ENCODE measurements at regions not wholly inside any gene's neighbourhood (a gene's known extent, or its start where the extent isn't known, plus 50 kb on each side); places are given as distances from the start of the nearest gene placed in this dataset.

GRCh38 chr2:16156411-16156810 is 216.1 kb downstream of the MYCN start:
- ChIA-PET CTCF (interaction anchor here (0.9 kb wide), 1 partner anchor 22 kb away, joined by 3 read pairs; no protein-coding TSS in a partner anchor), POLR2A (interaction anchor here (0.6 kb wide), 1 partner anchor 242 kb away, joined by 4 read pairs; no protein-coding TSS in a partner anchor)
- DNase-seq: no peak
- H3K36me3 ChIP-seq (ENCODE audit: control insufficient read depth in 4 of 4, insufficient read depth in 4 of 4, low read length in 3 of 4): no peaks in the 10 kb centered on the region
- no peaks in the 10 kb centered on the region for H3K4me1 ChIP-seq (ENCODE audit: control extremely low read depth in 1 of 4, control insufficient read depth in 4 of 4, insufficient read depth in 4 of 4, low read length in 3 of 4)
- no peak overlapping the region for H3K27ac ChIP-seq (ENCODE audit: insufficient read depth in 1 of 2, low read depth in 1 of 2, low read length in 2 of 2, poor library complexity in 1 of 2, severe bottlenecking in 2 of 2)
- no peaks in the 10 kb centered on the region for H3K9me3 ChIP-seq (ENCODE audit: control extremely low read depth in 1 of 5, control insufficient read depth in 4 of 5, insufficient read depth in 2 of 5, low read depth in 1 of 5, low read length in 4 of 5)
- no CpG with 5 or more reads among the region's 3 CpGs for WGBS (ENCODE audit: insufficient coverage)
- no peak overlapping the region for H3K4me3 ChIP-seq (ENCODE audit: control insufficient read depth in 1 of 7, extremely low read depth in 1 of 7, insufficient read depth in 4 of 7, low read depth in 2 of 7, low read length in 6 of 7)
- no peaks in the 10 kb centered on the region for H3K27me3 ChIP-seq (replicated peaks in 2 of 5; ENCODE audit: control insufficient read depth in 4 of 5, insufficient read depth in 5 of 5, low read length in 4 of 5)

GRCh38 chr2:16155766-16156165 is 215.4 kb downstream of the MYCN start:
- Histone ChIP-seq H3K36me3 (ENCODE audit: control insufficient read depth in 4 of 4, insufficient read depth in 4 of 4, low read length in 3 of 4) (no peaks in the 10 kb centered on the region), H3K4me1 (ENCODE audit: control extremely low read depth in 1 of 4, control insufficient read depth in 4 of 4, insufficient read depth in 4 of 4, low read length in 3 of 4) (no peaks in the 10 kb centered on the region), H3K27me3 (replicated peaks in 2 of 5; ENCODE audit: control insufficient read depth in 4 of 5, insufficient read depth in 5 of 5, low read length in 4 of 5) (no peaks in the 10 kb centered on the region), H3K4me3 (ENCODE audit: control insufficient read depth in 1 of 7, extremely low read depth in 1 of 7, insufficient read depth in 4 of 7, low read depth in 2 of 7, low read length in 6 of 7) (no peak overlapping the region), H3K9me3 (ENCODE audit: control extremely low read depth in 1 of 5, control insufficient read depth in 4 of 5, insufficient read depth in 2 of 5, low read depth in 1 of 5, low read length in 4 of 5) (no peaks in the 10 kb centered on the region), H3K27ac (ENCODE audit: insufficient read depth in 1 of 2, low read depth in 1 of 2, low read length in 2 of 2, poor library complexity in 1 of 2, severe bottlenecking in 2 of 2) (no peak overlapping the region)
- ChIA-PET POLR2A (no interaction called here), CTCF (interaction anchor here (0.9 kb wide), 1 partner anchor 23 kb away, joined by 3 read pairs; no protein-coding TSS in a partner anchor)
- no peak for DNase-seq
- 20% methylated on average over 5 of the region's 6 CpGs for WGBS (ENCODE audit: insufficient coverage)

- POLR2A ChIA-PET: interaction anchor here (0.6 kb wide), 1 partner anchor 13 kb away, joined by 3 read pairs; no protein-coding TSS in a partner anchor
- Histone ChIP-seq H3K27ac (ENCODE audit: insufficient read depth in 1 of 2, low read depth in 1 of 2, low read length in 2 of 2, poor library complexity in 1 of 2, severe bottlenecking in 2 of 2) (no peak overlapping the region), H3K27me3 (replicated peaks in 2 of 5; ENCODE audit: control insufficient read depth in 4 of 5, insufficient read depth in 5 of 5, low read length in 4 of 5) (no peaks in the 10 kb centered on the region), H3K4me1 (ENCODE audit: control extremely low read depth in 1 of 4, control insufficient read depth in 4 of 4, insufficient read depth in 4 of 4, low read length in 3 of 4) (no peaks in the 10 kb centered on the region), H3K36me3 (ENCODE audit: control insufficient read depth in 4 of 4, insufficient read depth in 4 of 4, low read length in 3 of 4) (no peaks in the 10 kb centered on the region), H3K4me3 (ENCODE audit: control insufficient read depth in 1 of 7, extremely low read depth in 1 of 7, insufficient read depth in 4 of 7, low read depth in 2 of 7, low read length in 6 of 7) (no peak overlapping the region), H3K9me3 (ENCODE audit: control extremely low read depth in 1 of 5, control insufficient read depth in 4 of 5, insufficient read depth in 2 of 5, low read depth in 1 of 5, low read length in 4 of 5) (no peaks in the 10 kb centered on the region)
- CTCF ChIA-PET: no interaction called here
- WGBS (ENCODE audit: insufficient coverage): 95% methylated on average over 4 of the region's 5 CpGs
- no peak for DNase-seq
Measured at GRCh38 chr2:16155366-16155765, 215.0 kb downstream of the MYCN start.

GRCh38 chr2:16154501-16155280 is 214.3 kb downstream of the MYCN start:
- H3K27me3 ChIP-seq (replicated peaks in 2 of 5; ENCODE audit: control insufficient read depth in 4 of 5, insufficient read depth in 5 of 5, low read length in 4 of 5): no peaks in the 10 kb centered on the region
- ChIA-PET CTCF (no interaction called here), POLR2A (interaction anchor here (0.6 kb wide), 1 partner anchor 12 kb away, joined by 3 read pairs; no protein-coding TSS in a partner anchor)
- DNase-seq: no peak
- 94% methylated on average over 3 of the region's 4 CpGs for WGBS (ENCODE audit: insufficient coverage)
- H3K27ac ChIP-seq (ENCODE audit: insufficient read depth in 1 of 2, low read depth in 1 of 2, low read length in 2 of 2, poor library complexity in 1 of 2, severe bottlenecking in 2 of 2): no peak overlapping the region
- H3K4me3 ChIP-seq (ENCODE audit: control insufficient read depth in 1 of 7, extremely low read depth in 1 of 7, insufficient read depth in 4 of 7, low read depth in 2 of 7, low read length in 6 of 7): no peak overlapping the region
- no peaks in the 10 kb centered on the region for H3K4me1 ChIP-seq (ENCODE audit: control extremely low read depth in 1 of 4, control insufficient read depth in 4 of 4, insufficient read depth in 4 of 4, low read length in 3 of 4)
- H3K36me3 ChIP-seq (ENCODE audit: control insufficient read depth in 4 of 4, insufficient read depth in 4 of 4, low read length in 3 of 4): no peaks in the 10 kb centered on the region
- H3K9me3 ChIP-seq (ENCODE audit: control extremely low read depth in 1 of 5, control insufficient read depth in 4 of 5, insufficient read depth in 2 of 5, low read depth in 1 of 5, low read length in 4 of 5): no peaks in the 10 kb centered on the region

GRCh38 chr2:16154061-16154460 is 213.7 kb downstream of the MYCN start:
- H3K36me3 ChIP-seq (ENCODE audit: control insufficient read depth in 4 of 4, insufficient read depth in 4 of 4, low read length in 3 of 4): no peaks in the 10 kb centered on the region
- WGBS (ENCODE audit: insufficient coverage): 98% methylated on average over 4 of the region's 4 CpGs
- no peak for DNase-seq
- no peak overlapping the region for H3K4me3 ChIP-seq (ENCODE audit: control insufficient read depth in 1 of 7, extremely low read depth in 1 of 7, insufficient read depth in 4 of 7, low read depth in 2 of 7, low read length in 6 of 7)
- H3K9me3 ChIP-seq (ENCODE audit: control extremely low read depth in 1 of 5, control insufficient read depth in 4 of 5, insufficient read depth in 2 of 5, low read depth in 1 of 5, low read length in 4 of 5): no peaks in the 10 kb centered on the region
- POLR2A ChIA-PET: no interaction called here
- no peaks in the 10 kb centered on the region for H3K4me1 ChIP-seq (ENCODE audit: control extremely low read depth in 1 of 4, control insufficient read depth in 4 of 4, insufficient read depth in 4 of 4, low read length in 3 of 4)
- CTCF ChIA-PET: no interaction called here
- no peak overlapping the region for H3K27ac ChIP-seq (ENCODE audit: insufficient read depth in 1 of 2, low read depth in 1 of 2, low read length in 2 of 2, poor library complexity in 1 of 2, severe bottlenecking in 2 of 2)
- H3K27me3 ChIP-seq (replicated peaks in 2 of 5; ENCODE audit: control insufficient read depth in 4 of 5, insufficient read depth in 5 of 5, low read length in 4 of 5): no peaks in the 10 kb centered on the region

GRCh38 chr2:16153754-16154035 is 213.3 kb downstream of the MYCN start:
- ChIA-PET POLR2A (no interaction called here), CTCF (no interaction called here)
- no peaks in the 10 kb centered on the region for H3K27me3 ChIP-seq (replicated peaks in 2 of 5; ENCODE audit: control insufficient read depth in 4 of 5, insufficient read depth in 5 of 5, low read length in 4 of 5)

GRCh38 chr2:16152928-16153753 is 212.8 kb downstream of the MYCN start:
- Histone ChIP-seq H3K27me3 (replicated peaks in 2 of 5; ENCODE audit: control insufficient read depth in 4 of 5, insufficient read depth in 5 of 5, low read length in 4 of 5) (no peaks in the 10 kb centered on the region), H3K27ac (ENCODE audit: insufficient read depth in 1 of 2, low read depth in 1 of 2, low read length in 2 of 2, poor library complexity in 1 of 2, severe bottlenecking in 2 of 2) (no peak overlapping the region), H3K4me3 (ENCODE audit: control insufficient read depth in 1 of 7, extremely low read depth in 1 of 7, insufficient read depth in 4 of 7, low read depth in 2 of 7, low read length in 6 of 7) (no peak overlapping the region), H3K4me1 (ENCODE audit: control extremely low read depth in 1 of 4, control insufficient read depth in 4 of 4, insufficient read depth in 4 of 4, low read length in 3 of 4) (no peaks in the 10 kb centered on the region), H3K36me3 (ENCODE audit: control insufficient read depth in 4 of 4, insufficient read depth in 4 of 4, low read length in 3 of 4) (no peaks in the 10 kb centered on the region), H3K9me3 (ENCODE audit: control extremely low read depth in 1 of 5, control insufficient read depth in 4 of 5, insufficient read depth in 2 of 5, low read depth in 1 of 5, low read length in 4 of 5) (no peaks in the 10 kb centered on the region)
- ChIA-PET POLR2A (no interaction called here), CTCF (no interaction called here)
- WGBS (ENCODE audit: insufficient coverage): no CpG with 5 or more reads among the region's 3 CpGs
- DNase-seq: no peak

More at GRCh38 chr2:16153754-16154035, 213.3 kb downstream of the MYCN start:
- H3K4me3 ChIP-seq (ENCODE audit: control insufficient read depth in 1 of 7, extremely low read depth in 1 of 7, insufficient read depth in 4 of 7, low read depth in 2 of 7, low read length in 6 of 7): no peak overlapping the region
- H3K4me1 ChIP-seq (ENCODE audit: control extremely low read depth in 1 of 4, control insufficient read depth in 4 of 4, insufficient read depth in 4 of 4, low read length in 3 of 4): no peaks in the 10 kb centered on the region
- no peak for DNase-seq
- no peak overlapping the region for H3K27ac ChIP-seq (ENCODE audit: insufficient read depth in 1 of 2, low read depth in 1 of 2, low read length in 2 of 2, poor library complexity in 1 of 2, severe bottlenecking in 2 of 2)
- H3K9me3 ChIP-seq (ENCODE audit: control extremely low read depth in 1 of 5, control insufficient read depth in 4 of 5, insufficient read depth in 2 of 5, low read depth in 1 of 5, low read length in 4 of 5): no peaks in the 10 kb centered on the region
- H3K36me3 ChIP-seq (ENCODE audit: control insufficient read depth in 4 of 4, insufficient read depth in 4 of 4, low read length in 3 of 4): no peaks in the 10 kb centered on the region

Data from common myeloid progenitor, CD34-positive (primary cell).